ENCODE measurements at regions not wholly inside any gene's neighbourhood (a gene's known extent, or its start where the extent isn't known, plus 50 kb on each side); places are given as distances from the start of the nearest gene placed in this dataset.

GRCh38 chr14:85310491-85311272, 219.3 kb upstream of the FLRT2 start:
- no peaks in the 10 kb centered on the region for H3K9me3 Mint-ChIP-seq
- H3K36me3 Mint-ChIP-seq = no peaks in the 10 kb centered on the region
- H3K27me3 Mint-ChIP-seq (ENCODE audit: low read depth) = no peaks in the 10 kb centered on the region
- 0 out of 2 replicates have a peak overlapping the region, but pooled peaks have one; percentile 10 for H3K27ac Mint-ChIP-seq
- TF ChIP-seq ZNF416 (CRISPR knock-in tag; IDR thresholded peaks at IDR 0.05) = no peak
- peak; percentile 98 for TF ChIP-seq ETV6 (CRISPR knock-in tag; IDR thresholded peaks at IDR 0.05)
- ATAC-seq (no peak), DNase-seq (ENCODE audit: low spot score) (no peak)
- no peak overlapping the region for H3K4me3 Mint-ChIP-seq
- peaks cover 27% of the 10 kb centered on the region for H3K4me1 Mint-ChIP-seq
- CTCF ChIA-PET = no interaction called here
- POLR2A ChIA-PET = no interaction called here

- Mint-ChIP-seq H3K9me3 (no peaks in the 10 kb centered on the region), H3K27ac (no peak overlapping the region), H3K36me3 (no peaks in the 10 kb centered on the region), H3K4me1 (peaks cover 40% of the 10 kb centered on the region), H3K4me3 (no peak overlapping the region), H3K27me3 (ENCODE audit: low read depth) (no peaks in the 10 kb centered on the region)
- POLR2A ChIA-PET = no interaction called here
- DNase-seq (ENCODE audit: low spot score) (no peak), ATAC-seq (no peak)
- CTCF ChIA-PET = interaction anchor here (0.6 kb wide), 1 partner anchor 665 kb away, joined by 3 read pairs; no protein-coding TSS in a partner anchor
- TF ChIP-seq ZNF423 (CRISPR knock-in tag; IDR thresholded peaks at IDR 0.05) (no peak), PRRX2 (CRISPR knock-in tag; IDR thresholded peaks at IDR 0.05) (no peak), NR1H2 (CRISPR knock-in tag; IDR thresholded peaks at IDR 0.05) (no peak), CBFB (CRISPR knock-in tag; IDR thresholded peaks at IDR 0.05; ENCODE audit: low read depth) (no peak), IRF2 (CRISPR knock-in tag; IDR thresholded peaks at IDR 0.05; ENCODE audit: borderline replicate concordance, low read depth) (no peak), ZNF232 (CRISPR knock-in tag; IDR thresholded peaks at IDR 0.05) (no peak), MLX (CRISPR knock-in tag; IDR thresholded peaks at IDR 0.05) (no peak), FOXJ3 (CRISPR knock-in tag; IDR thresholded peaks at IDR 0.05; ENCODE audit: borderline replicate concordance) (no peak), E2F1 (CRISPR knock-in tag; IDR thresholded peaks at IDR 0.05) (no peak), ATF2 (CRISPR knock-in tag; IDR thresholded peaks at IDR 0.05; ENCODE audit: borderline replicate concordance, low read depth) (no peak), IRF1 (CRISPR knock-in tag; IDR thresholded peaks at IDR 0.05) (no peak), HMGXB4 (CRISPR knock-in tag; IDR thresholded peaks at IDR 0.05) (no peak), ZBTB43 (CRISPR knock-in tag; IDR thresholded peaks at IDR 0.05) (no peak)
Observed at GRCh38 chr14:85313560-85314207, 216.3 kb upstream of the FLRT2 start.

Measured in WTC11 (cell line).